ENCODE measurements at regions not wholly inside any gene's neighbourhood (a gene's known extent, or its start where the extent isn't known, plus 50 kb on each side); places are given as distances from the start of the nearest gene placed in this dataset.

DNA sequence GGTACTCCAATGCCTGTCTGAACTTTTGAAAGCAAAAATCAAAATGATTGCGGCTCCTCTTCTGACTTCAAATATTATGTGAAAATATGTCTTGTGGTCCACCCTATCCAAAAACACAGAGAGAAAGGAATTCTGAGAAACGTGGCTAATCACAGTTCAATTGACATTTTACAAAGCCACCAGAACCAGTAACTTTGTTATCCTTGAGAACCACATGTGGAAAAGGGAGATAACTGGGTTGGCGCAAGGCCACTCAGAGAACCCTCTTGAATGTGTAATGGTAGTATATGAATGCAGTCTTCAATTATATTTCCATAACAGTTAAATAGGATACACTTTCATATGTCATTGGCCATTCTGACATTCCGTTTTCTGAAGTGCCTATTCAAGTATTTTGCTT is 1030.0 kb upstream of the TMPRSS15 start:
- Histone ChIP-seq H3K36me3 (no peaks in the 10 kb centered on the region), H3K27me3 (replicated peaks in 1 of 7) (no peaks in the 10 kb centered on the region), H3K4me3 (no peak overlapping the region), H3K4me1 (no peaks in the 10 kb centered on the region), H3K9me3 (peaks cover 0 to 26% (median 16%) of the 10 kb centered on the region in 8 donors), H3K27ac (no peak overlapping the region)
- DNase-seq, result no peak
- TF ChIP-seq POLR2AphosphoS5 (IDR thresholded peaks at IDR 0.05) (no peak), POLR2A (IDR thresholded peaks at IDR 0.05) (no peak)
- TF ChIP-seq, protein P1, sequence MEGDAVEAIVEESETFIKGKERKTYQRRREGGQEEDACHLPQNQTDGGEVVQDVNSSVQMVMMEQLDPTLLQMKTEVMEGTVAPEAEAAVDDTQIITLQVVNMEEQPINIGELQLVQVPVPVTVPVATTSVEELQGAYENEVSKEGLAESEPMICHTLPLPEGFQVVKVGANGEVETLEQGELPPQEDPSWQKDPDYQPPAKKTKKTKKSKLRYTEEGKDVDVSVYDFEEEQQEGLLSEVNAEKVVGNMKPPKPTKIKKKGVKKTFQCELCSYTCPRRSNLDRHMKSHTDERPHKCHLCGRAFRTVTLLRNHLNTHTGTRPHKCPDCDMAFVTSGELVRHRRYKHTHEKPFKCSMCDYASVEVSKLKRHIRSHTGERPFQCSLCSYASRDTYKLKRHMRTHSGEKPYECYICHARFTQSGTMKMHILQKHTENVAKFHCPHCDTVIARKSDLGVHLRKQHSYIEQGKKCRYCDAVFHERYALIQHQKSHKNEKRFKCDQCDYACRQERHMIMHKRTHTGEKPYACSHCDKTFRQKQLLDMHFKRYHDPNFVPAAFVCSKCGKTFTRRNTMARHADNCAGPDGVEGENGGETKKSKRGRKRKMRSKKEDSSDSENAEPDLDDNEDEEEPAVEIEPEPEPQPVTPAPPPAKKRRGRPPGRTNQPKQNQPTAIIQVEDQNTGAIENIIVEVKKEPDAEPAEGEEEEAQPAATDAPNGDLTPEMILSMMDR (IDR thresholded peaks at IDR 0.05 in 8 of 11, conservative IDR thresholded peaks at IDR 0.05 in 3 of 11), result no peak
- WGBS, 5 donors, result 66 to 79% (median 70%) methylated on average over 4 of the region's 4 CpGs
- intact Hi-C loops (cut with DNase I; ENCODE audit: low total_unique reads), result no loop called here

DNA sequence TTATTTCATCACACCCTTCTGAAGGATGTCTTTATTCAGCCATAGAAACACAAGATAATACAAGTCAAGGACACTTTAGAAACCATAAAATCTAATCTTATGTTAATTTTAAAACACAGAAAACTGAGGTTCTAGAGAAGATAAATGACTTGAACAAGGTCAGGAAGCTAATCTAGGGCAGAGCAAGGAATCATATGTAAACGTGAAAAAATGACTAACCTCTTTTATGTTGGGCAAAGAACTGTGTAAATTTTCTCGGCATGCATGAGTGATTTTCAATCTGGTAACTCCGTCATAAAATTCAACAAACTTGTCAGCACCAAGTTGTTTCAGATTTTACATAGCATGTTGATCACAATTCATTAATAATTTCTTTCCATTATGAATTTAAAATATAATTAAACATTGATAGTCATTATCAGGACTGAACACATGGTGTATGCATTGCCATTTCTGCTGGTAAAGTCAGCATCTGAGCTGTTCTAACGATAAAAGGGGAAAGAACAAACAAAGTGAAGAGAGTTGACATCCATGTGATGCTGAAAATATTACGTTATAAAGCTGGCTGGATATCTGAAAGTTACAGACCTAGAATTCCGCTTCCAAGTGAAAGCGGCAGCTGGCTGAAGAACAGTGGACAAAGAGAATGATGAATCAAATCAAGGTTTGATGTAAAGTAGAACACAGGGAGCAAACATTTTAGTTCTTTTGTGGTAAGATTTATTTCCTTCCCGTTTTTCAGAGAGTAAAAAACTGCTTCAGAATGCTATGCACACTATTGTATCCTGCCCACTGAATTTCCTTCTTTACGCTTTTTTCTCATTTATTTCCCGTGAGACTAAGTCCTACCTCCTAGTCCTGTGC is 1037.4 kb upstream of the TMPRSS15 start:
- intact Hi-C loops (cut with DNase I; ENCODE audit: low total_unique reads), result no loop called here
- TF ChIP-seq POLR2AphosphoS5 (IDR thresholded peaks at IDR 0.05), result no peak
- TF ChIP-seq, protein P1 (IDR thresholded peaks at IDR 0.05 in 8 of 11, conservative IDR thresholded peaks at IDR 0.05 in 3 of 11), result no peak
- DNase-seq, result no peak
- 19 to 37% (median 27%) methylated on average over 10 of the region's 10 CpGs for WGBS, 5 donors
- H3K4me1 ChIP-seq, result no peaks in the 10 kb centered on the region
- H3K36me3 ChIP-seq, result no peaks in the 10 kb centered on the region
- no peak overlapping the region for H3K27ac ChIP-seq
- H3K27me3 ChIP-seq (replicated peaks in 1 of 7), result no peaks in the 10 kb centered on the region
- H3K4me3 ChIP-seq, result no peak overlapping the region
- H3K9me3 ChIP-seq, result no peaks in the 10 kb centered on the region

- TF ChIP-seq, protein P1 (IDR thresholded peaks at IDR 0.05 in 8 of 11, conservative IDR thresholded peaks at IDR 0.05 in 3 of 11), result no peak
- TF ChIP-seq POLR2A (IDR thresholded peaks at IDR 0.05) (no peak), POLR2AphosphoS5 (IDR thresholded peaks at IDR 0.05) (no peak)
- DNase-seq, result no peak
- H3K36me3 ChIP-seq, result no peaks in the 10 kb centered on the region
- H3K27ac ChIP-seq, result no peak overlapping the region
- no peak overlapping the region for H3K4me3 ChIP-seq
- intact Hi-C loops (cut with DNase I; ENCODE audit: low total_unique reads), result no loop called here
- no peaks in the 10 kb centered on the region for H3K4me1 ChIP-seq
- 36 to 58% (median 40%) methylated on average over 1 of the region's 1 CpG for WGBS, 5 donors
- no peaks in the 10 kb centered on the region for H3K27me3 ChIP-seq (replicated peaks in 1 of 7)
- peaks cover 0 to 7% (median 0%) of the 10 kb centered on the region in 8 donors for H3K9me3 ChIP-seq
These were observed 1054.7 kb upstream of the TMPRSS15 start for GRCh38 chr21:19458295-19458694.

GRCh38 chr21:19461481-19462205 is 1058.1 kb upstream of the TMPRSS15 start:
- Histone ChIP-seq H3K9me3 (peaks cover 0 to 7% (median 0%) of the 10 kb centered on the region in 8 donors), H3K27me3 (replicated peaks in 1 of 7) (no peaks in the 10 kb centered on the region), H3K36me3 (no peaks in the 10 kb centered on the region), H3K4me3 (no peak overlapping the region), H3K27ac (no peak overlapping the region), H3K4me1 (no peaks in the 10 kb centered on the region)
- TF ChIP-seq POLR2A (IDR thresholded peaks at IDR 0.05) (no peak), POLR2AphosphoS5 (IDR thresholded peaks at IDR 0.05) (no peak)
- TF ChIP-seq, protein P1 (IDR thresholded peaks at IDR 0.05 in 8 of 11, conservative IDR thresholded peaks at IDR 0.05 in 3 of 11), result no peak
- intact Hi-C loops (cut with DNase I; ENCODE audit: low total_unique reads), result no loop called here
- WGBS, 5 donors, result 72 to 86% (median 78%) methylated on average over 8 of the region's 8 CpGs
- DNase-seq, result no peak
